ENCODE measurements at regions not wholly inside any gene's neighbourhood (a gene's known extent, or its start where the extent isn't known, plus 50 kb on each side); places are given as distances from the start of the nearest gene placed in this dataset.

DNA sequence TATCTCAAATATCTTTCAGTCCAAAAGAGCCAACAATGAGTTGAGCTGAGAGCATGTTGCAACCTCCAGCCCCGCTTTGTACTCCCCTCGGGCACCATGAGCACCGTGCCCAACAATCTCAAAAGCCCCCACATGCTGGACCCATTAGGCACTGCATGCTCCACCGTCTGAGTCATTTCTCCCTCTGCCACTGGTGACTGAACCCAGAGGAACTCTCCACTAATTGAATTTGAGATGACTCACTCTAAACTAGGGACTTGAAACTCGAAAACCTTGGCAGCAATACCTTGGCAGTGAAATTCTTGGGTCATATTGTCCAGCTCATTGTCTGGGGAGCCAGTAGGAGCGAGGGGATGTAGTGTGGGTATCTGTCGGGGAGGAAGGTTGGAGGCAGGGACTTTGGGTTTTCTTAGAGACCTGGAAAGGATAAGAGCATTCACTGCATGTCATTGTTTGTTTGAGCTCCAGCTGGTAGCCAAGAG, 49.9 kb upstream of the SLIT3 start:
- DNase-seq: peak; percentile 99

Measured in amniotic stem cell (primary cell).